ENCODE measurements at regions not wholly inside any gene's neighbourhood (a gene's known extent, or its start where the extent isn't known, plus 50 kb on each side); places are given as distances from the start of the nearest gene placed in this dataset.
A peak's percentile ranks its signal among the peaks of the same experiment; 100 is the strongest.

DNA sequence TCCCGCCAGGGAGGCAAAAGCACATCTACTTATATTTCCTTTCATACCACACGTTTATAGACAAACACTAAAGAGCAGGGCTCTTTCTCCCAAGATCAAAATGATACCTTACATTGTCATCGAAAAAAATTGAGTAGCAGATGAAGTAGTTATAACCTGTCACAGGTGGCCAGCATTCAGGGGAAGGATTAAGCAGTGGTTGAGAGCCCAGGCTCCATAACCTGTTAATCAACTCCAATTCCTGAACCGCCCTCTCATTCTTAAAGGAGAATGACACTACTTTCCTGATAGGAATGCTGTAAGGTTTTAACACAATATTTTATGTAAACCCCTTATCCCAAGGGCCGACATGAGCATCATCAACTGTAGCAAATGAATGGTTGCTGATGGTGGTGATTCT, 268.9 kb upstream of the KCNIP4 start:
- DNase-seq (ENCODE audit: low read depth): no peak

DNA sequence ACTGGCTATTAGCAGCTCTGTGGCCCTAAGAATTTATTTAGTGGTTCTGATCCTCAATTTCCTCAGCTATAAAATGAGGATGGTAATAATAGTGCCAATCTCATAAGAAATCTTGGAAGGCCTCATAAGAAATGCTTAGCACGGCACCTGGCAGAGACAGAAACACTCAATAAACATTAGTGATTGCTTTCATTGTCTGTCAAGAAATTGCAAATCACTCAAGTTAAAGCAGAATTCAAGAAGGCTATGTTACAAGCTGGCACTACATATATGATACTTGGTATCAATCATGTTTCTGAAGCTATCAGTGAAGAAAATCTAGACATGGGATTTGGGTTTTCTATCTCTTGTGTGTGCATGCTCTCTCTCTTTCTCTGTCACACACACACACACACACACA, 267.7 kb upstream of the KCNIP4 start:
- DNase-seq (ENCODE audit: low read depth): no peak

DNA sequence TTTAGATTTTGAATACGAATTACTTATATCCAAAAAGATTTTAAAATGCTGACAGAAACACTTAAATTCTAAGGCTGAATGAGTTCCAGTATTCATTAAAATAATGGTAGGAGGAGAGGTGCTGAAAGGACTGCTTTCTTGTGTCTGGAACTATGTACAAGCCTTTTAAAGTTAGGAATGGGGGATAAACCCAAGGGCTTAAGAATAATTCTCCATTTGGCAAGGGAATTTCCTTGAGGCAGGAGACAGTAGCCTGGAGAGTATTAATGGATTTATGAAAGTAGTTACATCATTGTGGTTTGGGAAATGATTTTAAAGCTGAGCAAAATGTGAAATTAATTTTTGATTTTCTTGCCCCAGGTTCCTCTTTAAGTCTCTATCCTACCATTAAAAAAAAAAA, 266.5 kb upstream of the KCNIP4 start:
- DNase-seq (ENCODE audit: low read depth): no peak

DNA sequence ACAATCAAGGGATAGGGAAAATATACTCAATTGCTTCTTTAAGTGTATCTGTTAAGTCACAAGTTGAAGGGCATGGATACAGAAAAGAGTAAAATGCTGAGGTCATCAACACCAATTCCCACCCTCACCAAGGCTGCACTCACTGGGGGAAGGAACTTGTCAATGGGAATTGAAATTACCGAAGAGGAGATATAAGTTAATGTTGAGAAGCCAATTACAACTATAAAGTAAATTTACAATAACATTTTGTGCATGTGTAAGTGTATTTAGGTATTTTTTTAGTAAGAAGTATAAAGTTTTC, 255.1 kb upstream of the KCNIP4 start:
- no peak for DNase-seq (ENCODE audit: low read depth)

DNA sequence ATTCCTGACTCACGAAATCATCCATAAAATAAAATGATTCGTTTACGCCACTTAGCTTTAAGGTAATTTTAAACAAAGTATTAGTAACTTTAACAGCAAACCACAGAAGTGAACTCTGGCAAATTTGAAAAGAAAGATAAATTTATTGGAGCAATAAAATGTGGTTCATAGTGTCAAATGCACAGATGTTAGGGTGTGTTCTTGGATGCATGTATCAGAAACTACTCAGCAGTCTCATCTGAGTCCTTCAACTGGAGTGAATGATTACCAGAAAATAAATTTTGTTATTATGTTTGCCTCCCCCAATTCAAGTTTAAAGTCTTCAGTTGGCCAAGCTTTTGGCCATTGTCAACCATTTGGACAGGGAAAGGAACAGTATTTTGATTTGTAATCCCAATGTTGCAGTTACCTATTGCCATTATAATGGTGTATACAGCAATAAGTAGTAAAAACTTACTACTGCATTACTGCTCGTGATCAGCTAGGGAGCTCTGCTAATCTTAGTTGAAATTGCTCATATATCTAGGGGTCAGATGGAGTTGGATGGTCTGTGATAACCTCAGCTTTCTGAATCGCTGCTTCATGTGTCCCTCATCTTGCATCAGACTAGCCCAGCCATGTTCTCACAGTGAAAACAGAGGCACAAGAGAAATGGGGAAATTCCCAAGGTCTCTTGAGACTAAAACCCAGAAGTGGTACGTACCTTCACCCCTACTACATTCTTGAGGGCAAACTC, 254.6 kb upstream of the KCNIP4 start:
- no peak for DNase-seq (ENCODE audit: low read depth)

DNA sequence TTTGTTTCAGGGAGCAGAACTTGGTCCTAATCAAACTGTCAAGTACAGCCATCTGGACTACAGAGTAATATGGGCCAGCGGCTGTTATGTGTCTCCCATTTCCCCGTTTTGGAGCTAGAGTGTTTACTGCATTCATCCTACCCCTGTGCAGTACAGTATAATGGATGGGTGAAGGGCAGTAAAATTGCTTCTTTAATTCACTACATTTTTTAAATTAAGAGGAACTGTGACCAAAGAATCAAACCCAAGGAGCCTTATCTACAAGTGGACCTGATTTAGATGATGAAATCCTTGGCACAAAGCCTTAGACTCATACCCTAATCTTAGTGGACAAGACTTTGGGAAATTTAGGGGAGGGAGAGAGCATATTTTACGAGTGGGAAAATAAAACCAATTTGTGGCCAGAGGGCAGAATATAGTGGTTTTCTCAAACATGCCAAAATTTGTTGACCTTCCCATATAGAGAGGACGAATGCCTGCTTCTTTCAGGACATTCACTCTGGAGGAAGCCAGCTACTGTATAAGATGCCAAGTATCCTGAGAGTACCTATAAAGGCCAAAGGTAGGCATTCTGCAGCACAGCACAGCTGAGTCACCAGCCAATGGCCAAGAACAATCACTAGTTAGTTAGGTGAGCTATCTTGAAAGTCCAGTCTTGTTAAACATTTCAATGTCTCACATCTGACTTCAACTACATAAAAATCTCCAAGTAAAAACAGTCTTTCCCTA, 253.8 kb upstream of the KCNIP4 start:
- no peak for DNase-seq (ENCODE audit: low read depth)

DNA sequence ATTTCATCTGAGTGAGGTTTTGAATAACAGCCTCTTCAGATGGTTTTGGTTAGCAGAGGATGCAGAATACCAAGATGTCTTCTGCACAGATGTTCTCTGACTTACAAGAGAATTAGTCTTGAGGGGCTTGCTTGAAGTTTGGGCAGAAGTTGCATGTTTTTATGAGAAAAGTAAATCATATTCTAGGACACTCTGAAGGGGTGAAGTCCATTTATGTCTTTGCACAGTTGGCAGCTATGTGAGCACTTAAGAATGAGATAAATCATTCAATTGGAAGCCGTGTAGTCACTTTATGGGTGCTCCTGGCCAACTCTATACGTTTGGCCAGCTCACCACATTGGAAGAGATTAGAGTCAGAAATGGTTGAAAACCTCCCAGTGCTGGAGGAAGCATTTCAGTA, 252.7 kb upstream of the KCNIP4 start:
- no peak for DNase-seq (ENCODE audit: low read depth)

DNA sequence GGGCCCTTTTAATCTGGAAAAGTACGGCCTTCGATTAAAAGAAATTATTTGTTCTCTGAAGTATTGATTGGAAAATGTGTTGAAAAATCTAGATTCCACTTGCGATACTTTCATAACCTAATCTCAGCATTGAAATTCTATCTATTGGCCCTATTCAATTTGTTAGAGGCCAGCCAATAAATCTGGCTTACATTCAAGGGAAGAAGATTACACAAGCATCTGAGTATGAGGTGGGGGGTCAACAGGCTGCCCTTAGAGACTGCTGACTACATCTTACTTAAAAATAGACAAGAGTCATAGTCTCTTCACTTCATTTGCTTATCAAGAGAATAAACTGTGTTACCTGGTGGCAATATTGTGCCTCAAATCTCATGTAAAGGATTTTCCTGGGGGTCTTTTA, 248.0 kb upstream of the KCNIP4 start:
- DNase-seq (ENCODE audit: low read depth): no peak

DNA sequence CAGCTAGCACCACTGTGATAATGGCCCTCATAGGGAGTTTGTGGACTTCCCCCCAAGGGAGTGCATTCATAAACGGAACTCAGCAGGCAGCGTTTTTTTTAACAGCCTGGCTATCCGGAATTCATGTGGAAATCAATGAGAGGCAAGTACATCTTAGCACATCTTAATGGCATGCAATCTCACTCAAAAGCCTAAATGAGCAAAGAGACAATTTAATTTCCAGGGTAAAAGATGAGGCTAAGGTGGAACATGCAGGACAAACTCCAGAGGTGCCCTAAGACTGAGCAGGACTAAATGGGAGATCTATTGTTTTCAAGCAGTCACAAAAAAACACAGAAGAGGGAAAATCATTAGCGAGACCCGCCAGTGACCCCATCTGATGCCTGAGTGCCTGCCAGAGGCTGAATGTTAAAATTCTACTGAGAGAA, 243.5 kb upstream of the KCNIP4 start:
- DNase-seq (ENCODE audit: low read depth): no peak

DNA sequence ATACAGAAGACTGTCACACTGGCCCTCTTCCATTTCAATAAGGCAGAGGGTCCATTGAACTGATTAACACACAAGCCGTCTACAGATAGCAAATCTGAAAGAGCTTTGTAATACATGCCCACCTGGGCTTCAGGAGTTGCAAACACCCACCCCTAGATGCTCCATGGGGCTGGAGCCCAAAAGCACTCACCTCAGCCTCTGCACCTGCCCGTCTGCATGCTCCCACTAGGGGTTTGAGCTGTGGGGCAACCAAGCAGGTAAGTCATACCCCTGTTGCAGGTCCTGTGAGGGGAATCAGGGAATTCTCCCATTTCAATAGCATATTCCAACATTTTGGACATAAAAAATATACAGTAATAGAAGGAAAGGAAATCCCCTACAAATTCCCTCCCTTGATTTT, 243.0 kb upstream of the KCNIP4 start:
- no peak for DNase-seq (ENCODE audit: low read depth)

DNA sequence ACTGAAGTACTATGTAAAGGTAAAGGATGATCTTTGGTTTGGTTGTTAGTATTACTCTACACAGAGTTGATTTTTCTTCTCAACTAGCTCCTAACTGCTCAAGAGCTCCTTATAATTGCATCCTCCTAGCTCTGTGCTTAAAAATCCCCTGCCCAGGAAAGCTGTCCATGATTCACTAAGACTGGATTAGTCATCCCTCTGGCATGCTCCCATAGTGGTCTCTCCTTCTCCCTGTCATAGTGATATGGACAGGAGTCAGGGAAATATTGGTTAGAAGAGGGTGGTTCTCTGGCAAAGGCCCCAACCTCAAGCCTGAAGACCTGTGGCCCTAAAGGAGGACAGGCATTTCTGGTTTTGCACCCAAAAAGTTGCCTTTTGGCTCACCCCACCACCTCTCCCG, 242.3 kb upstream of the KCNIP4 start:
- DNase-seq (ENCODE audit: low read depth): no peak

DNA sequence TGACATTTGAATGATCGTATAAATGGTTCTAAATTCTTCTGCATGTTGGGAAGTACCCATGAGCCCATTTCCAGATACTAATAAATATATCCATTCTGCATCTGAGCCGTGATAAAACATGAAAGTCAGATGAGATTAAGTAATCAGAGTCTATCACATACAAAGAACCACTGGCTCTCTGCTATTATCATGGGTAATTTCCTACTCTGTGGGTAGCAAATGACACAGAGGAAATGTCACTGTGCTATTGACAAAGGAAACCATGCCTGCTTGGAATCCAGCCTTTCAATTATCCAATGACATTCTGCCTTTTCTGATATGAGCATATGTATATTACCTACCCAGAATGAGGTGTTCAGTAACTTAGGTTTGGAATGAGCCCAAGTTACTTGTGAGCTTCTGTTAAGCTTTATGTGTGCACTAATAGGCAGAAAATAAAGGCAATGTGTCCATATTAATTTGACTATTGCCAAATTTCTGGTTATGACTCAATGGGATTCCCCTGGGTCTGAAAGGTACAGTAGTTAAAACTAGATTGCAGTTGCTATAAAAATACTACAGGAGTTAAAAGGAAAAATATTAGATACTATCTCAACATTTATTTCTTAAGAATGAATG, 238.7 kb upstream of the KCNIP4 start:
- no peak for DNase-seq (ENCODE audit: low read depth)

DNA sequence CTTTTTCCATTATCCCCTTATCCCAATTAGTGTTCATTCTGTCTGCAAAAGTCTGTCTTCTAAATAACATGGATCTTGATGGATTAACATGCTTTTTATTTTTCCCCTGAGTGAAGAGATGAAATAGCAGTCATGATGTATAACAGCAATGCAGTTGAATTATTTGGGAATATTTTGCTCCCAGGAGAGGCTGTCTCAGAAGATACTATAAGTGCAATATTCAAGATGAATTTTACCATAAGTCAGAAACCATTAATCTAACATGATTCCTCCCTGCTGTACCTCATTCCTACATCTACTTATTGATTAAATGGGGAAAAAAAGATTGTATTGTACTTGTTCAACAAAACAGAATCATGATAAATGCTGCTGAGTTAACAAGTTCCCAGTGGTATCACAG, 233.2 kb upstream of the KCNIP4 start:
- DNase-seq (ENCODE audit: low read depth): no peak

DNA sequence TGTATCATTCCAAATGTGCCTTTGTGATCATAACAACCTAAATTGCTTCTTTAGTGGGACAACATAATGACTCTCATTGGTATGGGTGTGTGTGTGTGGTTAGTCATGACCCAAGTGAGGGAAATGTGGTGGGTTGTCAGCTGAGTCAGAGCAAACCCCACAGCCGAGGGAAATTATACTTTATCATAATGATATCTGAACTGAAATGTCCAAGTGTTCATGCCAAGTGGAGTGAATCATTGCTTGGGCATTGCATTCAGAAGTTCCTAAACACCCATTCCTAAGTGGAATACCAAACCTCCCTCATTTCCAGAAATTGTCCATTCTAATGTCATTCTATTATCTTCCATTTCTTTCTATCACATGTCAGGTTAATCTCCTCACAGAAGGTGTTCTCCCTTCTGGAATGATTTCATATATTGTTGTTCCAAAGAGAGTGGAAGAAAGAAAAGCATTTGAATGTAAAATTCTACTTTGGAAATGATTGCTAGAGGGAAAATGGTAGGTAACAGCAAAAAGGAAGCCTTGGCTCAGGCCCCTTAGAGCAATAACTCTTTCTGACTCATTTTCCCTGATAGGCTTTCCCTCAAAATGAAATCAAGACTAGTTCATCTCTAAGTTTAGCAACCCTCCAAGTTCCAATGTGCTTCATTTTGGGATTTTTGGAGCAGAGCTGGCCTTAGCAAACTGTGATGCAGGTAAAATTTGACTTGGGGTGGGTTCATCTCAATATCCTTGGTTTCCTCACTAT, 230.7 kb upstream of the KCNIP4 start:
- DNase-seq (ENCODE audit: low read depth): no peak

DNA sequence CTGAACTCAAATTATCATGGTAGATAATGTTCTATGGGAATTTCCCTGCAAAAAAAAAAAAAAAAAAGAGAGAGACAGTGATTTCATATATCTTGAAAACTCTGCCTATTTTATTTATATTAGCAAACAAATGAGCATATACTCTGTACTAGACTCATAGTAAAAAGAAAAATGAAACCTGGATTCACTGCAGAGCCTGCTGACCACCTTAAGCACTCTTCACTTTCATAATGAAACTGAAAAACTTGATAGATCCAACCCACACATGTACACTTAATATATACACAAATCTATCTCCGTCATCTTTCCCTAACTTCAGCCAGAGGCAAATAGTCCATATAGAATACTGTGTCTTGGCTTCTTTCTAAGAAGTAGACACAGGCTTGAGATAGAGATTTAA, 226.1 kb upstream of the KCNIP4 start:
- DNase-seq (ENCODE audit: low read depth): no peak

DNA sequence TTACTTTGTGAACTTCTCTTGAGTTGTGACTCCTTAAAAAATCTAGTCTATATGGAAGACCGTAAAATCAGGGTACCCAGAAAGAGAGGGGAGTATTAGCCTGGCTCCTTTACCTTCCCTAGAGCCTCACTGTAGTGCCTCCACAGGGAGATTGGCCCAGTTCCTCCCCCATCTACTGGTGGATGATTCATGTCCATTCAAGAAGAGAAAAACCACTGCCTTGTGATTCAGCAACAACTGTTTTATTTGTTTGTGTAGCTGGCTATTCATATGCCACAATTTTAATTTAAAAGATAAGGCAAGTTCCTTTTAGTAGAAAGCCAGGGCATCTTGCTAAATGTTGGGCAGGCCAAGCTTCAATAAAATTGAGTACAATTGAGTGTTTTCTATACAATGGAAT, 221.8 kb upstream of the KCNIP4 start:
- no peak for DNase-seq (ENCODE audit: low read depth)

DNA sequence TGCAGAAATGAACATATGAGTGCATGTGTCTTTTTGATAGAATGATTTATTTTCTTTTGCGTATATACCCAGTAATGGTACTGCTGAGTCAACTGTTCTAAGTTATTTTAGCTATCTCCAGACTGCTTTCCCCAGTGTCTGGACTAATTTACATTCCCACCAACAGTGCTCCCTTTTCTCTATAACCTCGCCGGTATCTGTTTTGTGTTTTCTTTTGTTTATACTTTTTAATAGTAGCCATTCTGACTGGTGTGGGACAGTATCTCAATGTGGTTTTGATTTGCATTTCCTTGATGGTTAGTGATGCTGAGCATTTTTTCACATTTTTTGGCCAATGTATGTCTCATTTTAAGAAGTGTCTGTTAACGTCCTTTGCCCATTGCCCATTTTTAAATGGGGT, 218.6 kb upstream of the KCNIP4 start:
- DNase-seq (ENCODE audit: low read depth): no peak

DNA sequence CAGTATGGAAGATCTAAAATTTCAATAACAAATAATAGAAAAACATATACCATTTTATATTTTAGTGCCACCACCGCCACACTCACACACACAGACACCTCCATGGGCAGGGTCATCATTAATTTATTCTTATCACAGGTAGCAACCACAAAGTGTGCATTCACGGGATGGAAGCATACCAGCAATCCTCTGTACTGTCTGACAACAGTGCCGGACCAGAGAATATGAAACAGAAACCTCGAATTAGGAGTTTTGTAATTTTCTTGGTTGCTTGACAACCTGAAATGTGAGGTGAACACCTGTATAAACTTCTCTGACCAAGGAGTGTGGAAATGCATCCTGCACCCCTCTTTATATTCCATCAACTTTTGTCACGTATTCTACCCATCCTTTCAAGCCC, 213.9 kb upstream of the KCNIP4 start:
- no peak for DNase-seq (ENCODE audit: low read depth)

DNA sequence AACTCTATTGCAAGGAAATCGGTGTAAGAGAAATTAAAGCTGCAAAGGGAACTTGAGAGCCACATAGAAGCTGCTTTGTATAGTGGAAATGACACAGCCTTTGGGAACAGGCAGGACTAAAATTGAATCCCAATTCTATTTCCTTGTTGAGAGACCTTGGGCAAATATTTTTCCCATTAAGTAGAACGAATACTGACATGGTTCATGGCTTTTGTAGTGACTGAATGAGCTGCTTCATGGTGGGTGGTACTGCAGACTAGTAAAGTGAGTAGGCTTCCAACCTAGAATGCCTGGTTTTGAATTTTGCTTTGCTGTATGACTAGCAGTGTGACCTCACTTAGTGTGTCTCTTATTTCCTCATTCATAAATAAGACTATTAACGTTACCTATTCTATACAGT, 182.2 kb upstream of the KCNIP4 start:
- no peak for DNase-seq (ENCODE audit: low read depth)

DNA sequence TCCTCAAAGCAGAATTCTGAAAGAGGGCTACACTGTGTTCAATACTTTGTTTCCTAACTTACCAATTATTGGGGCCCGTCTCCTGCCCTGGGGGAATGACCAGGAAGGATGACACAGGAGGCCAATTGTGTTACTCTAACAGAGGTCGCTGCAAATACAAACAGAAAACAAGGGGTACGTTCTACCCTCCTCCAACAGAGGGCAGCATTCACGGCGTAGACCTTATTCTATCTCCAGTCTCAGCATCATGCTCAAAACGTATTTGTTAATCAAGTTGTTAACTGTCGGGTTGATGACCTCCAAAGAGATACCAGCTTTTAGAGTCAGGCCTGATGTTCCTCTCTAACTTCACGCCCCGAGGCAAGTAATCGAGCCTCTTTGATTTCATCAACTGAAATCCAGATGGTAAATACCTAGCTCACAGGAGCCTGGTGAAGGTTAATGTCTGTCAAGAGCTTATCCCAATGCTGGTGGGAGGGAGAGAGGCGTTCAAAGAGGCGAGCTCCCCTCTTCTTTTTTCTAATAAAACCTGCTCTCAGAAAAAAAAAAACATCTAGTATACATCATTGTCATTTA, 181.0 kb upstream of the KCNIP4 start:
- DNase-seq (ENCODE audit: low read depth): peak; percentile 6

DNA sequence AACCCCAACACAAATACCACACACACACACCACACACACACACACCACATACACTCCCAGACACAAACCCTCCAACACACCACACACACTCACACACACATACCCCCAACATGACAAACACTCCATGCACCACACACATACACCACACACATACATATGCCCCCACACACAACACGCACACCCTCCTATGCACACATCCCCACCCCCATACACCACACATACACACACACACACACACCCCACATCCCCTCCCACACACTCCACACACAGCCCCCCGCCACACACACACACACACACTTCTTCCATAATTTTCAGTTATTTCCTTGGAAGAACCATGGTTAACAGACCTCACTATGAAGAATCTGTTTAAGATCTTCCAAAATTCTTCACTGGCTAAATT, 173.5 kb upstream of the KCNIP4 start:
- no peak for DNase-seq (ENCODE audit: low read depth)

DNA sequence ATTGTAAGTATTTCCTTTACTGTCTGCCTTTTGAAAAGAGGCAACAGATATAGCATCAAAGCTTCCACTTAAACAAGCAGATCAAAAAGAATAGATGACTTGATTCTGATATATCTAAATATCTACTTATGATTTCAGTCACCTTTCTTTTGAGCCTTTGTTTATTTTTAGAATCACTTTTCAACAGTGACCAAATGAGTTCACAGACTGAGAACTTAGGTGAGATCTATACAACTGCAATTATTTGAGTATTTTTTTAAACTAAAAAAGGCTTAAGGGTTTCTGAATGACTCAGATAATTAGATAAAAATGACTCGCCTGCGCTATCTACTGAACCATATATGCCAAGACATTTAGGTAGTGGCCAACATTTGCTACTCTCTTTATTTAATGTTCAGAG, 166.7 kb upstream of the KCNIP4 start:
- no peak for DNase-seq (ENCODE audit: low read depth)

DNA sequence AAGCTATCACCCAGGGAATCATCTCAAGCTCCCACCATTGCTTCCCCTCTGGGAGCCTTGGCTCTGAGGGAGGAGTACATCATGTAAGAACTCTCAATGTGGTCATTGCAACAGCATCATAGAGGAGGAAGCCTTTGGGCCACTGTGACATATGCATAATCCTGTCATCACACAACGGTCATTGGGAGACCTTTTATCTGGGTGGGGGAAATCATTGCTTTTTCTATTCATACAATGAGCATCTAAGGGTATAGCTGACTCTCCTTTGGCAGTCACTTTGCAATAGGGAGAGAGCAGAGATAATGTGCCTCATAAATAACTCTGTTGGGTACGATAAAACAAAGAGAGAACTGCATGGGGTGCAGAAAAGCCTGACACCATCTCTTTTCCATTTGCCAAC, 155.2 kb upstream of the KCNIP4 start:
- no peak for DNase-seq (ENCODE audit: low read depth)

Measured in activated T-cell treated with anti-CD3 and anti-CD28 coated beads for 48 hours (primary cell).